G401.6 (cell line): ENCODE measurements at regions not wholly inside any gene's neighbourhood (a gene's known extent, or its start where the extent isn't known, plus 50 kb on each side); places are given as distances from the start of the nearest gene placed in this dataset.
"Not testable (repeated sequence)": the region's sequence is repeated elsewhere in the genome, so short reads cannot be mapped to it uniquely, and the experiment has no call there.

Experiments
- FAIRE-seq: peaks from 2 replicates; lab custom pipeline; 2012; peaks lifted over from hg19 to GRCh38; lab: Jason Lieb, UNC

DNA sequence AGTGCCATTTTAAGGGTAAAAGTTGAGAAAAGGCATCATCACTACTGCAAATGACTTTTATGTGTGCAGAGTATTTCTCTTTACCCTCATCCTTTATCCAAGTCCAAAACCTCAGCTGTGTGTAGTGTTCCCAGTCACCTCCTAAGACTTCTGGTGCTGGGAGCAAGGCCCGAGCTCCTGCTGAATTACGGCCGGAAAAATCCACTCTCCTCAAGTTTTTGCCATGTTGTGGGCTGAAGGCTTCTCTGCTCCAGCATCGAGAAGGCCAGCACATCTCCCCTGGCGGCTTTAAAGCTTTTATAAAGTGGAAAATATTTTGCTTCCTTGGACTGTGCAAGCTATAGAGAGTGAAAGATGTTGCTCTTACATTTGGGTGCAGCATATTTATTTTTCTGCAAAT, 153.2 kb upstream of the THBS2 start:
- no peak for FAIRE-seq

DNA sequence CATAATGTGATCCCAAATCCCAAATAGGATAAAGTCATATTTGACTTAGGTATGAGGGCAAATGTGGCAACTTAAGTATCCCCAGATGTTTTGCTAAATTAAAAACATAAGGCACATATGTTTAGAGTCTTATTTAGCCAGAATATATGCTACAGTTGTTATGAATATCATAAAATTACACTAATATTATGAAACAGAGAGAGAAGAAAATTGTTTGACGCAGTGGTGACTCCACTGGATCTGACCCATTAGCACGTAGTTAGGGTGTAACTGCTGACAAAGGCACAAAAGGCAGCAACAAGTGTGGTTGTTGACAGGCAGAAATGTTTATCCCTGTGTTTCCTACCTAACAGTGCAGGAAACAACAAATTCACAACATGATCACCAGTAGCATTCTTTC, 152.4 kb upstream of the THBS2 start:
- FAIRE-seq, result no peak

DNA sequence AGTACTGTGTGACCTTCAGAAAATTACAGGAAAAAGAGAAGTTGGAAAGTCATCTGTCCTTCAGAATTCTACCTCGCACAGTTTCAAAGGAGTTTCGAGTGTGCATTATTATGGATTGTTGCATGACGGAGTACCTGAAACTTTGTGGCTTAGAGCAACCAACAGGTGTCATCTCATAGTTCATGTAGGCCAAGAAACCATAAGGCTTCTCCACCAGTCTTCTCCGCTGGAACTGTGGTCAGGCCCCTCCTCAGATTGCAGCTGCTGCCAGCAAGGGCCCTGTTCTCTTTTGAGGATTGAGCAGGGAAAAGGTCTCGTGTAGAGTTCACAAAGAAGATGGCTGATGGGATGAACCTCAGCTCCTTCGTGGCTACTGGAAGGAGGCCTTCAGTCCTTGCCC, 151.2 kb upstream of the THBS2 start:
- no peak for FAIRE-seq

DNA sequence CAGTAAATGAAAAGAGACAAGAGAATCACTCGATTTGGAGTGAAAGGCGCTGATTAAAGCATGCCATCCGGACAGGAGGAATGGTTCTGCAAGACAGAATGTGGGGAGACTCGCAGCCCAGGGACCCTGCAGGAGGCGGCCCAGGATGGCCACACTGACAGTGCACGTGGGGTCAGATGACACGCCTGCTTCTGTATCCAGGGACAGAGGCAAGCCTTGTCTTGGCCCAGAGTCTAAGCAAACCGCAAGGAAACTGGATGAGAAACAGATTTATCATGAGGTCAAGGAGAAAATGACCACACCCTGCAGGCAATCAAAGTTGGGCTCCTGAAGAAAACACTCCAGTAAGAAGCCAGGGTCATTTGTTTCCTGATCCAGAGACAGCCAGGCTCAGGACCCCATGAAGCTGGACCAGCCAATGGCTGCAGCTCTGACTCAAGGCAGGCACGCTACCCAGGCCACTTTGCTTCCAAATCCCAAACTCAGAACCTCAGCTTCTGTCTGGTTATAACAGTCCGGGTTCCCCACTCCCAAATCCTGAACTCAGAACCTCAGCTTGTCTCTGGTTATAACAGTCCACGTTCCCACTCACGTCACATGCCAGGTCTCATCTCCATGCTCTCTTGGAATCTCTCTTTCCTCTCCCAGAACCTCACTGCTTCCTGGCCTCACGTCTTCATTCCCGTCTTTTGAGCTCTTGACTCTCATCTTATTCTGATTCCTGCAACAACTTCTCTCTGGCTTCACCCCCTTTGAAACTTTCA, 144.9 kb upstream of the THBS2 start:
- FAIRE-seq, result no peak

DNA sequence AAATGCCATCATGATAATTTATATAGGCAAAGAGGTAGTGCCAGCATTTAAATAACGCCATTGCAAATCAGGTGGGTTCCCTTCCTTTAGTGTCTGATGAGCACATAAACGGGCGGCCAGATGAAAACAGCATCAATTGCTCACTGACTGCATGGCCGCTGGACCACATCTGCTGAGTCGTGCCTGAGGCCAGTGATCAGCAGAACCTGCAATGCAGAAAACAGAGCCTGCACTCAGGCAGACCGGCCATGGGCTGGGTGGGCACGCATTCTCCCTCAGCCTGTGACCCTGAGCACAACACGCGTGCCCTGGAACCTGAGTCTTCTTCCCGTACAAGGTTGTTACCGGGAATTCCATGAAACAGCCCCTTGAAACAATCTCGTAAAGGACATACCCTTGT, 144.0 kb upstream of the THBS2 start:
- FAIRE-seq, result no peak

DNA sequence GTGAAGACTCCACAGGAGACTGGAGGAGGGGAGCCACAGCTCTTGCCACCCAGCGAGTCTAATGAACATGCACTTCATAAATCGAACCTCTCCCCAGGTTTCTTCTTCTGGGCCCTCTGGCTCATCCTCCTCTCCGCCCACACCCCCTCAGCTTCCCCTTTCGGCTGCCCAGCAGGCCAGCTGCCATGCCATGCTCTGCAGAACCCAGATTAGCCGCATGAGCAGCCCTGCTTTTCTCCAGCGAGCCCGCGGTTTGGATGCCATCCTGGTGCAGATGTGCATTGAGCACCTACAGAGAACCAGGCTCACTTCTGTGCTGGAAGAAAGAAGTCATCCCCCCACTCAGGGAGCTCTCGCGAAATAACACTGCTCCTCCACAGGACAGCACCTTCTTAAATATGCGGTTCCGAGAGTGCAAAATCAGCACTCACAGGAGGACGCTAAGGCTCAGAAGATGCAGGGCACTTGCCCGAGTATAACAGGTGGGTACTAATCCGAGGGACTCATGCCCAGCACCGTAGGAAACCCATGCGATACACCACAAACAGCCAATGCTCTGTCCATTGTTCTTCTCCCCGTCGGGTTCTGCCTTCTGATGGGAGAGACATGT, 143.0 kb upstream of the THBS2 start:
- FAIRE-seq, result no peak

DNA sequence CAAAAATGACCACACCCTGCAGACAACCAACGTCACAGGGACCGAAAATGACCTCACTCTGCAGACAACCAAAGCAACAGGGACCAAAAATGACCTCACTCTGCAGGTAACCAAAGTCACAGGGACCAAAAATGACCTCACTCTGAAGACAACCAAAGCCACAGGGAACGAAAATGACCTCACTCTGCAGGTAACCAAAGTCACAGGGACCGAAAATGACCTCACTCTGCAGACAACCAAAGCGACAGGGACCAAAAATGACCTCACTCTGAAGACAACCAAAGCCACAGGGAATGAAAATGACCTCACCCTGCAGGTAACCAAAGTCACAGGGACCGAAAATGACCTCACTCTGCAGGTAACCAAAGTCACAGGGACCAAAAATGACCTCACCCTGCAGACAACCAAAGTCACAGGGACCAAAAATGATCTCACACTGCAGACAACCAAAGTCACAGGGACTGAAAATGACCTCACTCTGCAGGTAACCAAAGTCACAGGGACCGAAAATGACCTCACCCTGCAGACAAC, 142.4 kb upstream of the THBS2 start:
- not testable (repeated sequence) for FAIRE-seq

DNA sequence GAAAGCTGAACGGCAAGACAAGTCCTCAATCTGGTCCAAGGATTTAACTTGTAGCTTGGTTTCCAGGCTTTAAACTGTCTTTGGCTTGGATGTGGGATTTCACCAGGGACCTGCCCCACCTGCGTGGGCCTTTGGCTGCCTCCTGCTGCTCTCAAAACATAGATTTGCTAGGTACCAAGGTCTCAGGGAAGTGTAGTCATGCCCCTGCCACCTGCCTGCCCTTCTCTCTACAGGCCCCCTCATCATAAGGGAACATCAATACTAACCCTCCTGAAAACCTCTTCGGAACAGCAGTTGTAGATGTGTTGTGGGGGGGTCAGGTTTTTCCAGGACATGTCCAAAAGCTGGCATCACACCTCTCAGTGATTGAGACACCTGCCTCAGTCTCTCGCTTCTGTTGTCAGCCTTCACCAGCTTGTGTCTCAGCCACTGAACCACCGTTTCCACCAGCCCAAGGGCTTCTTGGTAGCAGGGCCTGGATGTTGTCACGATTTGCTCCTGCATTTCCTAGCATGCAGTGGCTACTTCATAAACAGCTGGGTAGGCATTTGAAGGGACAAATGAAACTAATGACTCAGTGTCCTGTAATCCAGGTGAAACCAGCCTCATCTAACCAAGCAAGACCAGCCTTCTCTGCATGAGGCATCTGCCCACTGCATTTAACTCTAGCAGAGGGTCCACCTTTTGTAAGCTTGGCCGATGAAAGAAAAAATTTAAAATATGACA, 141.6 kb upstream of the THBS2 start:
- no peak for FAIRE-seq

DNA sequence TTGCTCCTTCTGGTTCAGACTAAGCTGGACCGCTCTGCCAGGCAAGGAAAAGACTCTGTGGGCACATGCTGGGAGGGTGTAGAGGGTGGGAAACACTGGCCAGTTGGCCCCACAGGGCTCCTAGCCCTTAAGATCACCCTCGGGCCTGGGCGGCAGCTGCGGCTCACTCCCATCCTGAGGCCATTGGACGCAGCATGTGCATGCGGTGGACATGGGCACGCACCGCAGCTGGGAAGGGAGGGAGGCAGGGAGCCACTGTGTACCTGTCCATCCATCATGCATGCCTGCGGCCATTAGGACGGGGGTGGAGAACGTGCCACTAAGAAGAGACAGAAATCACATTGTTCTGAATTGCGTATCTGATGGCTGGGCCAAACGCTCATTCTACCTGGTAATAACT, 140.1 kb upstream of the THBS2 start:
- FAIRE-seq, result no peak

DNA sequence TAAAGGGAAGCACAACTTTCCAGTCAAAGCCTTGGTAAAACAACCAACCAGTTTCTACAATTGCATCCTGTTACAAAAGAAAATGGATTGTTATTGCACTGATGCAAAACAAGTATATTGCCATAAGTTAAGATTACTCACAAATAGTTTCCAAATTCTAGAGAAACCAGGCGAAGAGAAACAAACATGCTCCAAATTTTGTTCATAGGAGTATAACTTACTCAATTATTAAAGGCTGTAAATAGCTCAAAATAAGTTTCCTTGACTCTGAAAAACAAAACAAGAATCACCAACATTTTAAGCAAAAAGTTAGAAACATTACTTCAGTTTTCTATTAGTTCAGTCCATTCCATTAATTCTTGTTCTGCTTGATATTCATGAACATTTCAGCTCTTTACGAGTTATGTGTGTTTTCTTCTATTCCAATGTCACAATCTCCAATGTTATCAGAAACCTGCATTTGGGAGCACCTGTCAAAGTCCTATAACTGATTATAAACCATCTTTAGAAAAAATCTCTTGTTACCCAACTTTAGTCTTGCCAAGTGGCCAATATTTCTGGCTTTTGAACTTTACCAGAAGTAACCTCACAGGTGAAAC, 137.9 kb upstream of the THBS2 start:
- FAIRE-seq, result no peak

DNA sequence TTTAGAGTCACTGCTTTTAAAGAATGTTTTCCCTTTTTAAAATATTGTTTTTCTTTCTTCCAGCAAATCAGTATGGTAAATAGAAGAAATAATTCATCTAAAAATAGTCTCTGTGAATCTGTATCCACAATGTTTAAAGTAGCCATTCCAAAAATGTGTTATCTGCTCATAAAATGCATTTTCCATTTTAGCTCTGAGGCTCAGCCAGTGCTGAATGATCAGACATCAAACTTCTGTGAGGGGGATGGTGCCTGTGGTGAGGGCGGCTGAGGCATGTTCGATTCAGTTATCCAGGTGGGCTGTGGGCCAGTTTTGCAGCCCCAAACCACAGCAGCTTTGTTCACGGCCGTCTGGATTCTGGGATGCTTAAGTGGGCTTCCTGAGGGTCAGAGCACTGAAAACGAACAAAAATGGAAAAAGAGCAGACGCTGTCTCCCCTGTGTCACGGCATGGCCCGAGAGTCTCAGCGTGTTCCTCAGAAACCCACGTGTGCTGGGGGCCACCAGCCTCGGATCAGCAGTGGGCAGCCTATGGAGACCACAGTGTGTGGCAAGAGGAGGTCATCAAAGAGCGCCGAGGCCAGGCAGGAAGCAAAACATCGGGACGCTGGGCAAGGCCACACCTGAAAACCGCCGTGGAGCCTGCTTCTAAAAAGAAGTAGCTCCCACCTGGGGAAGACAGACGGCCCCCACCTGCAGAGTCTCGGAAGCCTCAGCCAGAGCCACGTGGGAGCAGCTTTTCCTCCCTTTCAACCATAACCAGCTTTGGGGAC, 134.9 kb upstream of the THBS2 start:
- FAIRE-seq, result no peak

DNA sequence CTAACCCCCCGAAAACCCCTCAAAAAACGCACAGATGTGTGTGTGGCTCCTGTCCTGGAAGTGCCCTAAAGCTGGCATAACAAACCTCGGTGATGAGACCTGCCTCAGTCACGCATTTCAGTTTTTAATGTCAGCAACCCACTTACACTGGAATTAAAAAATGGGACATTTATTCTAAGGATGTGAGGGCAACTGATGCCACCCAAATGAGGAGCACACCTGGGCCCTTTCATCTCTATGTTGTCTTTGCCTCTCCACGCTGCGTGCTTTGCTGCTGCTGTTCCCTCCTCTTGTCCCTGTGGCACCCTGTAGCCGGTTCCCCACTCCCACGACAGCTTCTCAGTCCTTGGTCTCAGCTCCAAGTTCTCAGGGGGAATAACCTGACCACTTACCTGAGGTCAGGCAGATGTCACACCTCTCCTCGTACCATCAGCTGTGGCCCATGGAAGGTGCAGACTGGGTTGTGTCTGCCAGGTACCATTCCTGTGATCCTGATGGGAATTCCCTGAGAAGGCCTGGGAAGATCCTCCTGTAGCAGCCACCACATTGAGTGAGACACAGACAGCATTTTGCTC, 134.2 kb upstream of the THBS2 start:
- no peak for FAIRE-seq

DNA sequence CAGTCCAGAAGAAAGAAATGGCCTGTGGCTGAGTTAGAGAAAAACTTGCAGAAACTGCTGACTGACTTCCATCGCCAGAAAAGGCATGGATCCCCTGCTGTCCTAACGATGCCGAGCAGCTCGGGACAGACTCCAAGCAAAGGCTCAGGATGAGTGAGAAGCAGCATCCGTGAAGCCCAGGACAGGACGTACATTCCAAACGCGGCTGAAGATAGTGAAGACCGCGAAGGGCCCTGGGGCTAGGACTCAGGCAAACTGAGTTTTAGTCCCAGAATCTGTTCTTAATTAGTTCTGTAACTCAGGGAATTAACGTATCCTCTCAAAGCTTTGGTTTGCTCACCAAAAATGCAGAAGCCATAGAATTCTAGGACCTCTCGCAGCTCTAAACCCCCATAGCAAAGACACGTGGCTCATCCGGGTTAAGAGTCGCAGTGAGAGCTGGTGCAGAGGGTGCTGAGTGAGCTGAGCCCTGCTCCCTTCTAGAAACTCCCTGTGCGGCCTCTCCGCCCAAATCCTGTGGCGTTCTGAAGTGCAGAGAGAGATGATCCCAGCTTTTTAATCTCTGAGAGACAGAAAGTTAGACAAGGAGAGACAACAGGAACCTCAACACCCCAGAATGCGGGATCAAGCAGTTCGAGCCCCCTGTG, 132.9 kb upstream of the THBS2 start:
- no peak for FAIRE-seq

DNA sequence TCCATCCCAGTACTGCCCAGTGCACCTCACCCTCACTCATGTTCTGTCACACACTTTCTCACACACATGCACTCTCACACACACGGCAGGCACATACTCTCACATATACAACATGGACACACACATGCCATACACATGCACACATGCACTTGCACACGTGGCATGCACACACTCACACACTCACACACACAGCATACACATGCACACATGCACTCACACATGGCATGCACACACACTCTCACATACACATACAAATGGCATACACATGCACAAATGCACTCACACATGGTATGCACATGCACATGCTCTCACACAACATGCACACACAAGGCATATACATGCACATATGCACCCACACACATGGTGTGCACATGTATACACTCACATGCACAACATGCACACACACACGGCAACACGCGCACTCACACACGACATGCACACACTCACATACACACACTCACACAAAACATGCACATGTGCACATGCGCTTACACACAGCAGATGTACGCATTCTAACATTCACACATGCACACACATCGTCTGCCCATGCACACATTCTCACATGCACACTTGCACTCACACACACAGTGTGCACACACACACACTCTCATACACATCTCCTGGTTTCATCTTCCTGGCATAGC, 131.7 kb upstream of the THBS2 start:
- FAIRE-seq, result no peak

DNA sequence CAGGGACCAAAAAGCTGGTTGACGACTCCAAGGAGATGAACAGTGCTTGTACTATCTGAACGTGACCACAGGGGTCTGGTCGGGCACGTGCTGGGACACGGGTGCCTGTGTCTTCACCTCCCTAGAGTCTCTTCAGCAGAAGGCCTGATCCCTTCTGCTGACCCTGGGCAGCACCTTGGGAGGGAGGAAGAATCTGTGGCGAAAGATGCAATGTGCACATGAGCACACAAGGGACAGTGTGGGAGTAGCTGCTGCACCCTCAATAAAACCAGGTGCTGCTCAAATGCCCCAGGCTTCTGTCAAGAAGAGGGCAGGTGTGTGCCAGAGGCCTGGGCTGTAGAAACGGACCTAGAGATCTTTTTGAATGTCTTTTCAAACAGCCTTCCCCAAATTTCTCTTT, 130.6 kb upstream of the THBS2 start:
- no peak for FAIRE-seq

DNA sequence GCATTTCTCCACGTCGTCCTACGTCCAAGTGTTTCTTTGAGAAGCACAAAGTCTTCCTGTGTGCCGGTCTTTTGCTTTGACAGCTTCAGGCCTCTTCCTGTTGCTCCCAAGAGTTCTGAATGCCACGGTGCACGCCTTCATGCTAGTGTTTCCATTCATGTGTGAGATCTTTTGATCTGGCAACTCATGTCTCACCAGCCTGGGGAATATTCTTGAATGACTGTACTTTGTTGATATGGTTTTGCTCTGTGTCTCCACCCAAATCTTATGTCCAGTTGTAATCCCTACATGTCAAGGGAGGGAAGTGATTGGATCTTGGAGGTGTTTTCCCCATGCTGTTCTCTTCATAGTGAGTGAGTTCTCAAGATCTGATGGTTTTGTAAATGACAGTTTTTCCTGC, 129.6 kb upstream of the THBS2 start:
- no peak for FAIRE-seq

DNA sequence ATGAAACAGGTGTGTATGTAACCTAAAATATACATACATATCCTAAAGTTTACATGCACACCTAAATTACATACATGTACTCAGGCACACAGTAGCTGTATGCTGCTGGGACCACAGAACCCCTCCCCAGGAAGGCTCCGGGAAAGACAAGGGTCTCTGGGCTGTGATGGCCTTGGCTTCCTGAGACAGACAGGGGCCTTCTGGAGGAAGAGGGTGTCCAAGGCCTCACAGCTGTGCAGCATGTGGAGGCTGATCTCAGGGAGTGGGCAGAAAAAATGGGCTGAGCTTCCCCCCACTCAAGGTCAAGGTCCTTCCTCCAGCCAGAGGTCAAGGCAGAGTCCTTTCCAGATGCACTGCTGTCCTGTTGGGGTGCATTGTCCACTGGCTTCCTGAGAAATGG, 129.1 kb upstream of the THBS2 start:
- FAIRE-seq, result no peak

DNA sequence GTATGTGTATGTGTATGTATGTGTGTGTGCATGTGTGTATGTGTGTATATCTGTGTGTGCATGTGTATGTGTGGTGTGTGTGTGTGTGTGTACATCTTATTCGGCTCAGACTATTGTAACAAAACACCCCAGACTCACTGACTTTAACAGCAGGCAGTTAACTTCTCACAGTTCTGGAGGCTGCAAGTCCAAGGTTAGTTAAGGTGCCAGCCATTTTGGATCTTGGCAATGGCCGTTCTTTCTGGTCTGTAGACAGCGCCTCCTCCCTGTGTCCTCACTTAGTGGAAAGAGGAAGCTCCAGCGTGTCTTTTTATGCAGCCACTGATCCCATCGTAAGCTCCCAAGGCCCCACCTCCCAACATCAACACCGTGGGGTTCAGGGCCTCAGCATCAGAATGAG, 128.3 kb upstream of the THBS2 start:
- FAIRE-seq, result no peak

DNA sequence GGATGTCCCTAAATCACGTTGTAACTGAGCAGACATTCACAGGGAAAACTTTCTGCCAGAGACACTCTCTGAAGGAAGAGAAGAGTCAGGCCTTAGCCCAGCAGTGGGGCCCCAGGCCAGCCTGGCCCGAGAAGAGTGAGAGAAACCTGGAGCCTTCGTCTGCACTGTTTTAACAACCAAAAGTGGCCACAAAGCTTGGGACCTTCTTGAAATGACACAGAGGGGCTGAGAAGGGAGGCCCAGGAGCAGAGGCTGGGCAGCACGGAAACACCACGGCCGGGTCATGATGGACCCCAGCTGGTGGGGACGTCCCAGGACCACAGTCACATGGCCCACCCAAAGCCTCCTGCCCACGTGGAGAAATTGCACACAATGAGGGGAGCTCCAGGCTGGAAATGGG, 126.8 kb upstream of the THBS2 start:
- FAIRE-seq, result no peak

DNA sequence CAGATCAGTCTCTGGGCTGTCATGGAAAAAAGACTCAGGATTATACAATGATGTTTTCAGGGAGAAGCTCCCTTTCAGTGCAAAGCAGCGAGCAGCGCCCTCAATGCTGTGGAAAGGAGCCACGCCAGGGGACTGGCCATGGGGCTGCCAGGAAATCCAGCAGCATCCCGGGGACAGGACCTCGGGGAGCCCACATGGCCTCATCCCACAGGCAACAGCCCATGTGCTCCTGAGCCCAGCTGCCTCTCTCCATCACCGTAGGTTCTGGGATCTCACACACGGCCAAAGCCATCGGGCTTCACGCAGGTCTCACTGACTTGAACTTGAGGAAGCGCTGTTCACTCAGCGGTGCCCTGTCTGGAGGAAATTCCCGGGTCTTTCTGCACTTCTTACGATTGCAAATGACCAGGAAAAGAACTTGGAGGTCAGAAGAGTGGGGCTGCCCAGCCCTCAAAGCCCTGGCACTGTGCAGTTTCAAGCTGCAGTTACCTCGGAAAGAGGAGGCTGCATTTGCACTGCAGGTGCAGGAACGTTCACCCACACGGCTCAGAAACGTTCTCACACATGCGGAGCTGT, 125.9 kb upstream of the THBS2 start:
- FAIRE-seq, result no peak
